Body of pancreas (tissue), 4 donors: ENCODE measurements at regions not wholly inside any gene's neighbourhood (a gene's known extent, or its start where the extent isn't known, plus 50 kb on each side); places are given as distances from the start of the nearest gene placed in this dataset.

Experiments used
- ATAC-seq: fragments of 150-250 bp; one replicate; pipeline ENCODE4 v1.9.1; 2016
- DNase-seq, 4 donors: peaks; one replicate each; pipeline ENCODE4 v3.0.0-alpha.2; 2019
- H3K27ac ChIP-seq, 4 donors: fragments of 200-600 bp; sonication (generic); 1 replicate in 3 of 4; 2 replicates in 1 of 4; pipeline versions ENCODE4 v1.5.1 to v1.6.1; 2016 to 2019; ENCODE audit warnings: mild to moderate bottlenecking in 1 of 4, mixed read lengths in 1 of 4, moderate library complexity in 1 of 4
- H3K27me3 ChIP-seq, 2 donors: fragments of 200-600 bp; sonication (generic); one replicate each; pipeline ENCODE4 v1.6.0; 2016; ENCODE audit warnings: mild to moderate bottlenecking in 1 of 2
- H3K36me3 ChIP-seq, 2 donors: fragments of 200-600 bp; sonication (generic); replicated peaks in 1 of 2; 2 replicates each; pipeline ENCODE4 v1.5.1; 2016; ENCODE audit warnings: low read depth in 2 of 2; ENCODE audit not compliant: insufficient read depth in 1 of 2
- H3K4me1 ChIP-seq: fragments of 200-600 bp; sonication (generic); one replicate; pipeline ENCODE4 v1.6.0; 2016
- H3K4me3 ChIP-seq, 2 donors: fragments of 200-600 bp; sonication (generic); 1 replicate in 1 of 2; 2 replicates in 1 of 2; pipeline ENCODE4 v1.5.1; 2016 to 2019
- H3K9me3 ChIP-seq, 3 donors: fragments of 200-600 bp; sonication (generic); 1 replicate in 2 of 3; 2 replicates in 1 of 3; pipeline ENCODE4 v1.5.1; 2016
- POLR2A ChIP-seq, 3 donors: fragments of 450-650 bp; IDR thresholded peaks; one replicate each; pipeline ENCODE4 v1.6.1; 2016; ENCODE audit warnings: antibody characterized with exemption in 3 of 3, mild to moderate bottlenecking in 2 of 3
- WGBS, 2 donors: methylation state at CpG; one replicate each; pipeline ENCODE4 v1.1.5; 2017; 5-methylcytosine and 5-hydroxymethylcytosine counted together
- intact Hi-C: fragments of 100-400 bp; cut with DNase I; formaldehyde crosslinking; loops from one replicate; pipeline ENCODE4 v1.15.1; 2023
- TF ChIP-seq, protein P1 (sequence below), 7 experiments: fragments of 450-650 bp in 4 of 7; fragments of 200-600 bp in 3 of 7; sonication (generic) in 3 of 7; IDR thresholded peaks; one replicate each; pipeline ENCODE4 v1.5.1; 2016 to 2019; ENCODE audit warnings: antibody characterized with exemption in 7 of 7

DNA sequence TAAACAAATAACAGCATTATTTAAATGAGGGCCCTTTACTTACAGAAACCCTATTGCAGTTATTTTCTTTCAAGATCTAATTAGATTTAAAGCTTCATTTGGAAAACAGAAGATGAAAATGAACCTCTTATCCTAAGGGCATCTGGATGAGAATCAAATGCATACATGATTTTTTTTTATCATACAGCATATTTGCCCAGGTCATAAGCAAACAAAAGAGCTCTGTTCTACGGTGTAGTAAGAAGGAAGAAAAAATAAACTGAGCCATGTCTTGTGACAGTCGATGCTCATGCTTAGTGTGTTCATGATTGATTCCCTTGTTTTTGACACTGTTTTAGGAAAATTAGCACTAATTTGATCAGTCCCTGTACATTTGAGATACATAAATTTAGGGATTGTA, 202.6 kb upstream of the RNF32 start:
- Histone ChIP-seq H3K27me3 (no peaks in the 10 kb centered on the region), H3K4me1 (no peaks in the 10 kb centered on the region), H3K36me3 (no peaks in the 10 kb centered on the region), H3K9me3 (no peaks in the 10 kb centered on the region), H3K4me3 (no peak overlapping the region), H3K27ac (no peak overlapping the region)
- TF ChIP-seq POLR2A (IDR thresholded peaks at IDR 0.05): no peak
- TF ChIP-seq, protein P1, sequence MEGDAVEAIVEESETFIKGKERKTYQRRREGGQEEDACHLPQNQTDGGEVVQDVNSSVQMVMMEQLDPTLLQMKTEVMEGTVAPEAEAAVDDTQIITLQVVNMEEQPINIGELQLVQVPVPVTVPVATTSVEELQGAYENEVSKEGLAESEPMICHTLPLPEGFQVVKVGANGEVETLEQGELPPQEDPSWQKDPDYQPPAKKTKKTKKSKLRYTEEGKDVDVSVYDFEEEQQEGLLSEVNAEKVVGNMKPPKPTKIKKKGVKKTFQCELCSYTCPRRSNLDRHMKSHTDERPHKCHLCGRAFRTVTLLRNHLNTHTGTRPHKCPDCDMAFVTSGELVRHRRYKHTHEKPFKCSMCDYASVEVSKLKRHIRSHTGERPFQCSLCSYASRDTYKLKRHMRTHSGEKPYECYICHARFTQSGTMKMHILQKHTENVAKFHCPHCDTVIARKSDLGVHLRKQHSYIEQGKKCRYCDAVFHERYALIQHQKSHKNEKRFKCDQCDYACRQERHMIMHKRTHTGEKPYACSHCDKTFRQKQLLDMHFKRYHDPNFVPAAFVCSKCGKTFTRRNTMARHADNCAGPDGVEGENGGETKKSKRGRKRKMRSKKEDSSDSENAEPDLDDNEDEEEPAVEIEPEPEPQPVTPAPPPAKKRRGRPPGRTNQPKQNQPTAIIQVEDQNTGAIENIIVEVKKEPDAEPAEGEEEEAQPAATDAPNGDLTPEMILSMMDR (IDR thresholded peaks at IDR 0.05): no peak
- intact Hi-C loops: no loop called here
- DNase-seq (no peak), ATAC-seq (no peak)
- 29 to 32% methylated on average over 2 of the region's 2 CpGs for WGBS, 2 donors

DNA sequence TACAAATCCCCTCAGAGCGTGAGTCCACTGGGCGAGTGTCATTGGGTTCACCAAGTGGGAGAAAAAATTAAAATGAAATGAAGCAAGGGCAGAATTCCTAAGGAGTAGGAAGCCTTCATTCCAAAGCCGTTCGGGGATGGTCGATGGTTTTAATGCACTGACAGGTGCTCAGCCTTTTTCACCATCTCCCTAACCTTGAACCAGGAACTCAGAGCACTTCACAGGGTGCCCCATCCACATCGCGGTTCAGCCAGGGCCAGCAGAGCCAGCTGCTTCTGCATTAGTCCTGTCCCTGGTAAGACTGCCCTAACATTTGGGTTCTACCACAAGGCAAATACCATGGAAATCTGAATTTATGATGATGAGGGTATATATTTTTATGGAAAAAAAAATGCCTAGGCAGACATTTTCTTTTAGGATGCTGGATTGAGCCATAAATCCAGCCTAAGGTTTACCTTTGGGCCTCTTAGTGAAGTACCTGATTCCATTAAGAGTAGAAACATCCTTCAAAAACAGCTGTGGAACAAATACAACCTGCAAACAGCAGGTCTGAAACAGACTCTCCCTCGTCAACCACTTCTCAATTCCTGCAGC, 203.5 kb upstream of the RNF32 start:
- ATAC-seq: no peak
- H3K27ac ChIP-seq: no peak overlapping the region
- H3K9me3 ChIP-seq: no peaks in the 10 kb centered on the region
- H3K27me3 ChIP-seq: no peaks in the 10 kb centered on the region
- H3K36me3 ChIP-seq: no peaks in the 10 kb centered on the region
- no peak for DNase-seq
- intact Hi-C loops: no loop called here
- no peaks in the 10 kb centered on the region for H3K4me1 ChIP-seq
- TF ChIP-seq POLR2A (IDR thresholded peaks at IDR 0.05): no peak
- TF ChIP-seq, protein P1 (IDR thresholded peaks at IDR 0.05): no peak
- no peak overlapping the region for H3K4me3 ChIP-seq
- WGBS, 2 donors: 76 to 89% methylated on average over 8 of the region's 8 CpGs

DNA sequence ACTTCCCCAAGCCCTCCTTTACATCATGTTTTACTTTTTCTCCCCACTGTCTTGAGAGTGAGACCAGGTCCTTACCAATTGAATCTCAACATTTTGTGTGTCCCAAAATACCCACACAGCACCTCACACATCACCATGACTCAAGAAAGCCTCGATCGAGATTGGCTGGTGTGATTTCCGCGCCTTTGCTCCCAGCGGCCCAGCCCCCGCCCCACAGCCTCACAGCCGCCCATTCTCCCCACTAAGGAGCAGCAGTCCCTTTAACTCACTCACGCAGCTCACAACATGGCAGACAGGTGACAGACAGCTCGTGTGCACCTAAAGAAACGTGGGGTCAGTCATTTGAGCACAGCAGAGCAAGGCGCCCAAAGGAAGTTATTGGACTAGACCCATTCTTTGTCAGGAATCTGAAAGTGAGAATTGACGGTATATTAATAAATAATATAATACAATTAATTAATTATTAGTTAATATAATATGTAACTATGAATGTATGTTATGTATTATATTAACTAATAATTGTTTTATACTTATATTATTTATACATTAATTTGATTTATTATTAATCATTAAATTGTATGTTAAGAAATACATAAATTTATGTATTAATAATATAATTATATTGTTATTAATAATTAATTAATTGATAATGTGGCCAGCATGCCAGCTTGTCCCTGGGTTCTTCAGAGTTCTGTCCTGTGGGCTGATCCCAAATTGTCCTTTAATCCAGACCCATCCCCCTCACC, 204.9 kb upstream of the RNF32 start:
- ATAC-seq (no peak), DNase-seq (no peak)
- no peaks in the 10 kb centered on the region for H3K27me3 ChIP-seq
- H3K36me3 ChIP-seq: no peaks in the 10 kb centered on the region
- no peak overlapping the region for H3K27ac ChIP-seq
- H3K4me1 ChIP-seq: no peaks in the 10 kb centered on the region
- H3K9me3 ChIP-seq: no peaks in the 10 kb centered on the region
- H3K4me3 ChIP-seq: no peak overlapping the region
- TF ChIP-seq, protein P1 (IDR thresholded peaks at IDR 0.05): no peak
- TF ChIP-seq POLR2A (IDR thresholded peaks at IDR 0.05): no peak
- intact Hi-C loops: no loop called here
- 79 to 82% methylated on average over 12 of the region's 12 CpGs for WGBS, 2 donors

DNA sequence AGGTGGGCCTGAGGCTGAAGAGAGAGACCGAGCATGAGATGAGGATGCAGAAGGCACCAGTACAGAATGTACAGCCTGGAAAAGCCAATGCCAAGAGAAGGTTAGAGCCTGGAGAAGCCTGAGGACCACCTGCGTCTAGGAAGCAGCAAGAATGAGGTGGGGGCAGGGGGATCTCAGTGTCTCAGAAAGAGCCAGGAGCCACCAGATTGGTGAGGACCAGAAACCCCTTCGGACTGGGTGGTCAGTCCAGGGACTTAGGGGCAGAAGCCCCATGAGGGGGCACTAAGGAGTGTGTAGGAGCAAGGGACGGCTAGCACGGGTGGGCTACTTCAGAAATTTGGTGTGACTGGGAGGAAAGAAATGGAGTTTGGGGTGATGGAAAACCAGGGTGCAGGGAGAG, 205.9 kb upstream of the RNF32 start:
- no peak for DNase-seq
- intact Hi-C loops: no loop called here

More for the DNA sequence above, 205.9 kb upstream of the RNF32 start:
- no peaks in the 10 kb centered on the region for H3K9me3 ChIP-seq
- no peaks in the 10 kb centered on the region for H3K27me3 ChIP-seq
- ATAC-seq: no peak
- H3K27ac ChIP-seq: no peak overlapping the region
- no peaks in the 10 kb centered on the region for H3K36me3 ChIP-seq
- 61 to 76% methylated on average over 5 of the region's 5 CpGs for WGBS, 2 donors
- TF ChIP-seq, protein P1 (IDR thresholded peaks at IDR 0.05): no peak
- TF ChIP-seq POLR2A (IDR thresholded peaks at IDR 0.05): no peak
- H3K4me3 ChIP-seq: no peak overlapping the region
- H3K4me1 ChIP-seq: no peaks in the 10 kb centered on the region
